ENCODE measurements at regions not wholly inside any gene's neighbourhood (a gene's known extent, or its start where the extent isn't known, plus 50 kb on each side); places are given as distances from the start of the nearest gene placed in this dataset.

- TF ChIP-seq CTCF (IDR thresholded peaks at IDR 0.05; ENCODE audit: borderline replicate concordance, extremely low read depth, low read length, poor library complexity, severe bottlenecking) (no peak), EZH2 (IDR thresholded peaks at IDR 0.05; ENCODE audit: borderline replicate concordance, low read depth, low read length, severe bottlenecking) (no peak)
These were observed 61.6 kb upstream of the RAB27B start for GRCh38 chr18:54766634-54767033.

All from DND-41 (cell line).